HCT116 (cell line): ENCODE measurements at regions not wholly inside any gene's neighbourhood (a gene's known extent, or its start where the extent isn't known, plus 50 kb on each side); places are given as distances from the start of the nearest gene placed in this dataset.

Source experiments
- ATAC-seq: fragments of 200-7000 bp; cut with Tn5 transposase; 2 replicates; pipeline ENCODE4 v1.9.1; 2020; ENCODE audit warnings: mild to moderate bottlenecking, moderate library complexity
- BruUV-seq: library from RNA; stranded (reverse); fragments of 400-500 nt; replicated peaks from 2 replicates; lab custom pipeline; 2021; lab: Mats Ljungman, UMichigan
- CTCF ChIA-PET: fragments of 300-600 bp; sonication (Branson Sonifier 250); formaldehyde crosslinking; loops from one replicate; lab custom pipeline; 2021; ENCODE audit warnings: antibody characterized with exemption; lab: Charles Lee
- POLR2A ChIA-PET: fragments of 300-600, 350-600 bp; sonication (Branson Sonifier 250); formaldehyde crosslinking; loops from one replicate; lab custom pipeline; 2021; ENCODE audit warnings: antibody characterized with exemption; lab: Charles Lee
- RAD21 ChIA-PET, 2 experiments: fragments of 300-600 bp; sonication (Branson Sonifier 250); formaldehyde crosslinking; loops; one replicate each; lab custom pipeline; 2023; ENCODE audit warnings: low total read pairs in 2 of 2; ENCODE audit not compliant: uncharacterized antibody in 2 of 2, unreplicated experiment in 2 of 2, low non-redundant PET in 1 of 2; lab: Charles Lee
- DNase-seq: peaks from one replicate; pipeline ENCODE4 v3.0.0-alpha.2; 2010; ENCODE audit warnings: low read depth, low spot score
- H2AFZ ChIP-seq: fragments of 200-600 bp; shearing (Covaris generic), sonication (generic); 2 replicates; pipeline ENCODE4 v1.6.1; 2017; ENCODE audit warnings: low read depth, mixed run types, mixed read lengths, antibody characterized with exemption, low read length; ENCODE audit not compliant: poor library complexity, severe bottlenecking
- H3K27ac ChIP-seq: 2 replicates; pipeline ENCODE4 v1.5.1; 2012; ENCODE audit warnings: low read depth, low read length
- H3K27me3 ChIP-seq: fragments of 200-600 bp; sonication (generic); 2 replicates; pipeline ENCODE4 v1.6.1; 2016; ENCODE audit warnings: mixed run types, low read length, mixed read lengths; ENCODE audit not compliant: insufficient read depth
- H3K36me3 ChIP-seq, 2 experiments: fragments of 200-500 bp in 1 of 2; fragments of 200-600 bp in 1 of 2; sonication (Bioruptor generic) in 1 of 2; sonication (generic) in 1 of 2; 2 replicates each; pipeline versions ENCODE4 v1.5.1 to v1.6.1; 2014 to 2016; ENCODE audit warnings: low read length in 2 of 2, inconsistent platforms in 1 of 2, mixed read lengths in 1 of 2, mixed run types in 1 of 2; ENCODE audit not compliant: insufficient read depth in 2 of 2, control insufficient read depth in 1 of 2
- H3K4me1 ChIP-seq, 2 experiments: fragments of 200-600 bp in 1 of 2; sonication (generic) in 1 of 2; 2 replicates each; pipeline versions ENCODE4 v1.5.1 to v1.6.1; 2012 to 2017; ENCODE audit warnings: low read length in 2 of 2, inconsistent platforms in 1 of 2, mild to moderate bottlenecking in 1 of 2, mixed read lengths in 1 of 2, mixed run types in 1 of 2, moderate library complexity in 1 of 2; ENCODE audit not compliant: insufficient read depth in 2 of 2, control insufficient read depth in 1 of 2
- H3K4me2 ChIP-seq: fragments of 200-600 bp; sonication (generic); 2 replicates; pipeline ENCODE4 v1.6.1; 2017; ENCODE audit warnings: mixed run types, low read length, mixed read lengths
- H3K4me3 ChIP-seq, 2 experiments: fragments of 200-600 bp in 1 of 2; sonication (generic) in 1 of 2; replicated peaks in 1 of 2; 2 replicates each; pipeline ENCODE4 v1.5.1; 2011 to 2016; ENCODE audit warnings: low read length in 2 of 2, control low read depth in 1 of 2, low read depth in 1 of 2, mild to moderate bottlenecking in 1 of 2, mixed read lengths in 1 of 2, mixed run types in 1 of 2
- H3K79me2 ChIP-seq: fragments of 200-600 bp; sonication (generic); 2 replicates; pipeline ENCODE4 v1.6.1; 2017; ENCODE audit warnings: mild to moderate bottlenecking, mixed run types, low read length, moderate library complexity, mixed read lengths; ENCODE audit not compliant: insufficient read depth
- H3K9ac ChIP-seq: fragments of 200-600 bp; sonication (generic); 2 replicates; pipeline ENCODE4 v1.6.1; 2016; ENCODE audit warnings: low read length, mixed read lengths
- H3K9me2 ChIP-seq: fragments of 200-600 bp; sonication (generic), shearing (Covaris generic); 2 replicates; pipeline ENCODE4 v1.6.1; 2017; ENCODE audit warnings: mixed run types, mild to moderate bottlenecking, moderate library complexity; ENCODE audit not compliant: insufficient read depth
- H3K9me3 ChIP-seq, 2 experiments: fragments of 200-500 bp in 1 of 2; fragments of 200-600 bp in 1 of 2; sonication (Bioruptor generic) in 1 of 2; sonication (generic) in 1 of 2; 2 replicates each; pipeline ENCODE4 v1.6.1; 2014 to 2017; ENCODE audit warnings: low read length in 2 of 2, mixed read lengths in 2 of 2, inconsistent platforms in 1 of 2, low read depth in 1 of 2, mild to moderate bottlenecking in 1 of 2, mixed run types in 1 of 2, moderate library complexity in 1 of 2; ENCODE audit not compliant: control insufficient read depth in 1 of 2, insufficient read depth in 1 of 2
- H4K20me1 ChIP-seq: fragments of 200-600 bp; sonication (generic), shearing (Covaris generic); 2 replicates; pipeline ENCODE4 v1.6.1; 2017; ENCODE audit warnings: mixed run types, mild to moderate bottlenecking, moderate library complexity; ENCODE audit not compliant: insufficient read depth
- ATF3 ChIP-seq: IDR thresholded peaks from 2 replicates; pipeline ENCODE4 v1.6.1; 2012
- CBX3 ChIP-seq: IDR thresholded peaks from 2 replicates; pipeline ENCODE4 v1.6.1; 2012; ENCODE audit warnings: low read depth
- CEBPB ChIP-seq: IDR thresholded peaks from 2 replicates; pipeline ENCODE4 v1.6.1; 2012; ENCODE audit warnings: low read depth
- EGR1 ChIP-seq: IDR thresholded peaks from 2 replicates; pipeline ENCODE4 v1.6.1; 2012; ENCODE audit warnings: low read depth
- EZH2 ChIP-seq: fragments of 200-600 bp; sonication (generic); IDR thresholded peaks from 2 replicates; pipeline ENCODE4 v1.6.1; 2017; ENCODE audit warnings: antibody characterized with exemption, mixed run types
- EZH2phosphoT487 ChIP-seq: fragments of 200-600 bp; IDR thresholded peaks from 2 replicates; pipeline ENCODE4 v1.6.1; 2018; ENCODE audit warnings: antibody characterized with exemption, borderline replicate concordance
- FOSL1 ChIP-seq: IDR thresholded peaks from 2 replicates; pipeline ENCODE4 v1.6.1; 2012; ENCODE audit warnings: low read depth
- JUND ChIP-seq: IDR thresholded peaks from 2 replicates; pipeline ENCODE4 v1.6.1; 2012
- MAX ChIP-seq: IDR thresholded peaks from 2 replicates; pipeline ENCODE4 v1.6.1; 2012
- POLR2A ChIP-seq: IDR thresholded peaks from 2 replicates; pipeline ENCODE4 v1.7.0; 2011; ENCODE audit warnings: borderline replicate concordance; ENCODE audit not compliant: insufficient read depth, insufficient read length; ENCODE audit errors: extremely low read depth
- POLR2AphosphoS5 ChIP-seq: IDR thresholded peaks from 2 replicates; pipeline ENCODE4 v1.6.1; 2011; ENCODE audit warnings: mild to moderate bottlenecking, low read depth, low read length, moderate library complexity
- RAD21 ChIP-seq: IDR thresholded peaks from 2 replicates; pipeline ENCODE4 v1.6.1; 2012; ENCODE audit warnings: low read depth, mild to moderate bottlenecking
- REST ChIP-seq: IDR thresholded peaks from 2 replicates; pipeline ENCODE4 v1.6.1; 2012; ENCODE audit warnings: low read depth
- SP1 ChIP-seq: IDR thresholded peaks from 2 replicates; pipeline ENCODE4 v1.6.1; 2012; ENCODE audit warnings: low read depth
- TCF7L2 ChIP-seq: IDR thresholded peaks from 2 replicates; pipeline ENCODE4 v1.7.0; 2011; ENCODE audit warnings: borderline replicate concordance, inconsistent platforms; ENCODE audit not compliant: insufficient read depth, insufficient read length; ENCODE audit errors: extremely low read depth
- YY1 ChIP-seq: IDR thresholded peaks from 2 replicates; pipeline ENCODE4 v1.6.1; 2011; ENCODE audit warnings: low read length, low read depth, moderate library complexity, mild to moderate bottlenecking; ENCODE audit not compliant: insufficient replicate concordance; ENCODE audit errors: extremely low read depth
- ZBTB33 ChIP-seq: IDR thresholded peaks from 2 replicates; pipeline ENCODE4 v1.6.1; 2011; ENCODE audit warnings: mild to moderate bottlenecking, low read length, moderate library complexity; ENCODE audit not compliant: insufficient replicate concordance; ENCODE audit errors: extremely low read depth
- ZNF274 ChIP-seq: fragments of 200-500 bp; sonication (Bioruptor generic); IDR thresholded peaks from 2 replicates; pipeline ENCODE4 v1.6.1; 2014; ENCODE audit warnings: mild to moderate bottlenecking, low read depth, low read length, inconsistent platforms
- intact Hi-C: fragments of 100-400 bp; cut with micrococcal nuclease; formaldehyde crosslinking; loops from 2 replicates; pipeline ENCODE4 v1.10.0; 2022

- Histone ChIP-seq H3K4me3 (no peak overlapping the region), H2AFZ (no peak overlapping the region)
- ChIA-PET RAD21 (no interaction called here), POLR2A (no interaction called here)
- BruUV-seq: no TSS peak
- TF ChIP-seq ATF3: no peak
- no peak for TF ChIP-seq EZH2
- TF ChIP-seq CEBPB: no peak
- no peak for TF ChIP-seq POLR2A
- no peak for TF ChIP-seq ZNF274
- no peak for TF ChIP-seq EGR1
- TF ChIP-seq ZBTB33: no peak
- no peak for TF ChIP-seq SP1
- no peak for TF ChIP-seq REST
- TF ChIP-seq TCF7L2: no peak
- no peak for TF ChIP-seq MAX
- no peak for TF ChIP-seq FOSL1
- TF ChIP-seq CBX3: no peak
- TF ChIP-seq RAD21: no peak
- no peak for TF ChIP-seq JUND
- no peak for TF ChIP-seq EZH2phosphoT487
- TF ChIP-seq YY1: no peak
- TF ChIP-seq POLR2AphosphoS5: no peak
- TF ChIP-seq, all 23 proteins: peak for 0
- Histone ChIP-seq H3K4me2 (no peak overlapping the region), H3K4me1 (peaks cover 9 to 15% of the 10 kb centered on the region in 2 experiments), H3K27ac (no peak overlapping the region), H3K36me3 (no peaks in the 10 kb centered on the region), H3K9me3 (no peaks in the 10 kb centered on the region), H3K79me2 (no peaks in the 10 kb centered on the region), H3K9ac (no peak overlapping the region), H3K9me2 (no peaks in the 10 kb centered on the region), H4K20me1 (no peaks in the 10 kb centered on the region), H3K27me3 (no peaks in the 10 kb centered on the region; the same call in 1 of the 2 replicates)
- ATAC-seq (no peak), DNase-seq (no peak)
- CTCF ChIA-PET: interaction anchor here (1.0 to 2.0 kb wide), 3 partner anchors 118 to 412 kb away, joined by 4 to 13 read pairs (median 6); no protein-coding TSS in a partner anchor
- intact Hi-C loops: loop anchor here (10.0 kb wide), 1 partner anchor 884 kb away; no protein-coding TSS in a partner anchor
These were observed 182.8 kb downstream of the QDPR start for GRCh38 chr4:17329046-17329445.
